ENCODE measurements at regions not wholly inside any gene's neighbourhood (a gene's known extent, or its start where the extent isn't known, plus 50 kb on each side); places are given as distances from the start of the nearest gene placed in this dataset.

DNA sequence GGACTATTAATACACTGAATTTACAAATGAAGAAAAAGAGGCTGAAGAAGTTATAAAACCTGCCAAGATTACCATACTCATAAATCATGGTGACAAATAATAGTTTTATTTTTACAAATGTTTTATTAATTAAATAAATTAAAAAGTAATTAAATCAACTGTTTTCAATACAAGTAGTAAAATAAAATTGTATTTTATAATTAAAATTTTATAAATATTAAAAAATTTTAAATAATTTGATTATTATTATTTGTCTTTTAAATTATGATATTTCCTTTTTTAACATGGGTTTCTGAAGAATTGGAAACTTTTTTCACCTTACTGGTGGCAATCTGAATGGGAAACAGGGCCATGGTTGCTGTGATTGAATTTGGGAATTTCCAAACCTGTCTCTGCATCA, 177.3 kb upstream of the TSHZ2 start:
- no peak for TF ChIP-seq HNF4A (conservative IDR thresholded peaks at IDR 0.05)
- TF ChIP-seq, protein P1, sequence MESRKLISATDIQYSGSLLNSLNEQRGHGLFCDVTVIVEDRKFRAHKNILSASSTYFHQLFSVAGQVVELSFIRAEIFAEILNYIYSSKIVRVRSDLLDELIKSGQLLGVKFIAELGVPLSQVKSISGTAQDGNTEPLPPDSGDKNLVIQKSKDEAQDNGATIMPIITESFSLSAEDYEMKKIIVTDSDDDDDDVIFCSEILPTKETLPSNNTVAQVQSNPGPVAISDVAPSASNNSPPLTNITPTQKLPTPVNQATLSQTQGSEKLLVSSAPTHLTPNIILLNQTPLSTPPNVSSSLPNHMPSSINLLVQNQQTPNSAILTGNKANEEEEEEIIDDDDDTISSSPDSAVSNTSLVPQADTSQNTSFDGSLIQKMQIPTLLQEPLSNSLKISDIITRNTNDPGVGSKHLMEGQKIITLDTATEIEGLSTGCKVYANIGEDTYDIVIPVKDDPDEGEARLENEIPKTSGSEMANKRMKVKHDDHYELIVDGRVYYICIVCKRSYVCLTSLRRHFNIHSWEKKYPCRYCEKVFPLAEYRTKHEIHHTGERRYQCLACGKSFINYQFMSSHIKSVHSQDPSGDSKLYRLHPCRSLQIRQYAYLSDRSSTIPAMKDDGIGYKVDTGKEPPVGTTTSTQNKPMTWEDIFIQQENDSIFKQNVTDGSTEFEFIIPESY (IDR thresholded peaks at IDR 0.05), result no peak
- TF ChIP-seq, protein P2, sequence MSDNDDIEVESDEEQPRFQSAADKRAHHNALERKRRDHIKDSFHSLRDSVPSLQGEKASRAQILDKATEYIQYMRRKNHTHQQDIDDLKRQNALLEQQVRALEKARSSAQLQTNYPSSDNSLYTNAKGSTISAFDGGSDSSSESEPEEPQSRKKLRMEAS (IDR thresholded peaks at IDR 0.05), result no peak
- TF ChIP-seq, protein P3, sequence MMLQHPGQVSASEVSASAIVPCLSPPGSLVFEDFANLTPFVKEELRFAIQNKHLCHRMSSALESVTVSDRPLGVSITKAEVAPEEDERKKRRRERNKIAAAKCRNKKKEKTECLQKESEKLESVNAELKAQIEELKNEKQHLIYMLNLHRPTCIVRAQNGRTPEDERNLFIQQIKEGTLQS (IDR thresholded peaks at IDR 0.05), result no peak
- no peak for TF ChIP-seq TAF1 (conservative IDR thresholded peaks at IDR 0.05)
- no peak for TF ChIP-seq FOXA1 (IDR thresholded peaks at IDR 0.05)
- no peak for TF ChIP-seq HNF4G (IDR thresholded peaks at IDR 0.05)

DNA sequence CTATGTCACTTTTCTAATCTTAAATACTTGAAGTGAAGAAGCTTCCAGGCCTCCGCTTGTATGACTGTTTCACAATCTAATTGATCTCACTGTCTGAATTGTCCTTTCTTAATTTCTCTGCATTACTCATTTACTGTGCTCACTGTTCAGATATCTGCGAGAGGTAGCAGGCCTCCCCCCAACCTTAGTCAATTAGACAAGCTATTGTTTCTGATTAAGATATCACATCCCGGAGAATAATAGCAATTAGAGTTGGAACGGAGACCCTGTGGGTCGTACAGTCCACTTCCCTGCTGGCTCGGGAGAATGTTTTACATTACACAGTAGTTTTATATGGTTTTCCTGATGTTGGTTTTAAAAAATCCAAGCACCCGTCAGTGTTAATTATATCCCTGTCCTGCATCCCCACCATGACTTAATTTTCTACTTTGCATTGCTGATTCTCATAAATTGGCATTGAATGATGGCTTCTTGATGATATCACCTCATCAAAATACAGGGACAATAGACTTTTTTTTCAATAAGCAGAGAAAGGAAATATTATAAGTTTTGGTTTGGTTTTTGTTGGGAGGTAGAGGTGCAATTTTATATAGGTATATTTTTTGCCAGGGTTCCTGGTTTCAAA, 178.7 kb upstream of the TSHZ2 start:
- H3K9ac ChIP-seq (ENCODE audit: low read depth in 1 of 2, low read length in 2 of 2), result no peak overlapping the region
- no peak overlapping the region for H3K27ac ChIP-seq (ENCODE audit: low read depth in 1 of 2, low read length in 2 of 2)
- peaks cover 0 to 3% (median 0%) of the 10 kb centered on the region in 4 donors for H3K27me3 ChIP-seq (ENCODE audit: control insufficient read depth in 4 of 4, insufficient read depth in 4 of 4, low read length in 3 of 4)
- H3K9me3 ChIP-seq (ENCODE audit: control insufficient read depth in 4 of 4, low read length in 3 of 4), result no peaks in the 10 kb centered on the region
- H3K4me1 ChIP-seq (ENCODE audit: control insufficient read depth in 4 of 4, insufficient read depth in 4 of 4, low read length in 3 of 4), result no peaks in the 10 kb centered on the region
- DNase-seq (ENCODE audit: low spot score), result no peak
- H3K4me3 ChIP-seq (ENCODE audit: low read depth in 1 of 3, low read length in 3 of 3), result no peak overlapping the region
- no peaks in the 10 kb centered on the region for H3K36me3 ChIP-seq (ENCODE audit: control insufficient read depth in 4 of 4, insufficient read depth in 3 of 4, low read depth in 1 of 4, low read length in 3 of 4)
- TF ChIP-seq SP1 (IDR thresholded peaks at IDR 0.05) (no peak), JUND (IDR thresholded peaks at IDR 0.05) (no peak), HNF4A (conservative IDR thresholded peaks at IDR 0.05) (no peak), NR2F2 (IDR thresholded peaks at IDR 0.05) (no peak), RAD21 (IDR thresholded peaks at IDR 0.05) (no peak), TAF1 (conservative IDR thresholded peaks at IDR 0.05) (no peak), RXRA (IDR thresholded peaks at IDR 0.05) (no peak), EGR1 (IDR thresholded peaks at IDR 0.05; ENCODE audit: low read depth in 2 of 2) (no peak), FOXA1 (IDR thresholded peaks at IDR 0.05) (no peak)
- TF ChIP-seq, protein P2 (IDR thresholded peaks at IDR 0.05), result no peak
- TF ChIP-seq, protein P1 (IDR thresholded peaks at IDR 0.05), result no peak
- TF ChIP-seq, protein P4, sequence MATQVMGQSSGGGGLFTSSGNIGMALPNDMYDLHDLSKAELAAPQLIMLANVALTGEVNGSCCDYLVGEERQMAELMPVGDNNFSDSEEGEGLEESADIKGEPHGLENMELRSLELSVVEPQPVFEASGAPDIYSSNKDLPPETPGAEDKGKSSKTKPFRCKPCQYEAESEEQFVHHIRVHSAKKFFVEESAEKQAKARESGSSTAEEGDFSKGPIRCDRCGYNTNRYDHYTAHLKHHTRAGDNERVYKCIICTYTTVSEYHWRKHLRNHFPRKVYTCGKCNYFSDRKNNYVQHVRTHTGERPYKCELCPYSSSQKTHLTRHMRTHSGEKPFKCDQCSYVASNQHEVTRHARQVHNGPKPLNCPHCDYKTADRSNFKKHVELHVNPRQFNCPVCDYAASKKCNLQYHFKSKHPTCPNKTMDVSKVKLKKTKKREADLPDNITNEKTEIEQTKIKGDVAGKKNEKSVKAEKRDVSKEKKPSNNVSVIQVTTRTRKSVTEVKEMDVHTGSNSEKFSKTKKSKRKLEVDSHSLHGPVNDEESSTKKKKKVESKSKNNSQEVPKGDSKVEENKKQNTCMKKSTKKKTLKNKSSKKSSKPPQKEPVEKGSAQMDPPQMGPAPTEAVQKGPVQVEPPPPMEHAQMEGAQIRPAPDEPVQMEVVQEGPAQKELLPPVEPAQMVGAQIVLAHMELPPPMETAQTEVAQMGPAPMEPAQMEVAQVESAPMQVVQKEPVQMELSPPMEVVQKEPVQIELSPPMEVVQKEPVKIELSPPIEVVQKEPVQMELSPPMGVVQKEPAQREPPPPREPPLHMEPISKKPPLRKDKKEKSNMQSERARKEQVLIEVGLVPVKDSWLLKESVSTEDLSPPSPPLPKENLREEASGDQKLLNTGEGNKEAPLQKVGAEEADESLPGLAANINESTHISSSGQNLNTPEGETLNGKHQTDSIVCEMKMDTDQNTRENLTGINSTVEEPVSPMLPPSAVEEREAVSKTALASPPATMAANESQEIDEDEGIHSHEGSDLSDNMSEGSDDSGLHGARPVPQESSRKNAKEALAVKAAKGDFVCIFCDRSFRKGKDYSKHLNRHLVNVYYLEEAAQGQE (IDR thresholded peaks at IDR 0.05), result no peak
- TF ChIP-seq, protein P3 (IDR thresholded peaks at IDR 0.05), result no peak
- WGBS, result 90% methylated on average over 7 of the region's 7 CpGs

More for the DNA sequence above, 177.3 kb upstream of the TSHZ2 start:
- Histone ChIP-seq H3K9me3 (ENCODE audit: control insufficient read depth in 4 of 4, low read length in 3 of 4) (no peaks in the 10 kb centered on the region), H3K27me3 (ENCODE audit: control insufficient read depth in 4 of 4, insufficient read depth in 4 of 4, low read length in 3 of 4) (peaks cover 0 to 3% (median 0%) of the 10 kb centered on the region in 4 donors), H3K4me1 (ENCODE audit: control insufficient read depth in 4 of 4, insufficient read depth in 4 of 4, low read length in 3 of 4) (no peaks in the 10 kb centered on the region), H3K4me3 (ENCODE audit: low read depth in 1 of 3, low read length in 3 of 3) (no peak overlapping the region), H3K27ac (ENCODE audit: low read depth in 1 of 2, low read length in 2 of 2) (no peak overlapping the region), H3K36me3 (ENCODE audit: control insufficient read depth in 4 of 4, insufficient read depth in 3 of 4, low read depth in 1 of 4, low read length in 3 of 4) (no peaks in the 10 kb centered on the region), H3K9ac (ENCODE audit: low read depth in 1 of 2, low read length in 2 of 2) (no peak overlapping the region)
- no peak for DNase-seq (ENCODE audit: low spot score)
